HG02973 (cell line): ENCODE measurements at regions not wholly inside any gene's neighbourhood (a gene's known extent, or its start where the extent isn't known, plus 50 kb on each side); places are given as distances from the start of the nearest gene placed in this dataset.
A peak's percentile ranks its signal among the peaks of the same experiment; 100 is the strongest.

ENCODE experiments used
- ATAC-seq: cut with Tn5 transposase; IDR thresholded peaks from one replicate; pipeline ENCODE4 v1.9.1; 2021; ENCODE audit warnings: moderate library complexity; ENCODE audit not compliant: unreplicated experiment

- peak; percentile 71 for ATAC-seq
Observed at GRCh38 chr1:200354243-200354642, 55.6 kb downstream of the ZNF281 start.

GRCh38 chr1:200353232-200353631, 56.6 kb downstream of the ZNF281 start:
- ATAC-seq = no peak

GRCh38 chr1:200351826-200352549, 57.8 kb downstream of the ZNF281 start:
- ATAC-seq = peak; percentile 63

- ATAC-seq = no peak
Observed at GRCh38 chr1:200351425-200351824, 58.4 kb downstream of the ZNF281 start.

GRCh38 chr1:200346700-200347099, 63.1 kb downstream of the ZNF281 start:
- ATAC-seq = no peak

DNA sequence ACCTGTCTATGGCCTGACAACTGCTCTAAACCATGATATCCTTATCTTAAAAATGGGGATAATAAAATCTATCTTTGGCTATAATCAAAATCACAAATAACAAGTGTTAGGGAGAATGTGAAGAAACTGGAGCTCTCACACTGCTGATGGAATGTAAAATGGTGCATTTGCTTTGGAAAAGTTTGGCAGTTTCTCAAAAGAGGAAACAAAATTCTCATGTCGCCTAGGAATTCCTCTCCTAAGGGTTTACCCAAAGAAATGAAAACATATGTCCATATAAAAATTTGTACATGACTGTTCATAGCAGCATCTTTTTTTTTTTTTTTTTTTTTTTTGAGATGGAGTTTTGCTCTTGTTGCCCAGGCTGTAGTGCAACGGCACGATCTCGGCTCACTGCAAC, 64.3 kb downstream of the ZNF281 start:
- ATAC-seq = no peak

GRCh38 chr1:200343874-200344273, 66.0 kb downstream of the ZNF281 start:
- no peak for ATAC-seq

GRCh38 chr1:200342511-200343311, 67.1 kb downstream of the ZNF281 start:
- no peak for ATAC-seq

DNA sequence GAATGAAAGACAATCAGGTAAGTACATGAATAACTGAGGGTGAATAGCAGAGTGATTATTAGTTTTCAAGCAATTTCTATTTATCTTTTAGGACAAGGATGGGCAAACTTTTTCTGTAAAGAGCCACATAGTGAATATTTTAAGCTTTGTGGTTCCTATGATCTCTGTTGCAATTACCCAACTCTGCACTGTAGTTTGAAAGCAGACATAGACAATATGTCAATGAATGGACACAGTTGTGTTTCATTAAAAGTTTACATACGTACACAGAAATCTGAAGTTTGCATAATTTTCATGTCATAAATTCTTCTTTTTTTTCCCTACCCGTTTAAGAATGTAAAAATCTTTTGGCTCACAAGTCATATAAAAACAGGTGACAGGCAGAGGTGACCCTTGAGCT, 71.4 kb downstream of the ZNF281 start:
- ATAC-seq = no peak

GRCh38 chr1:200337831-200338230, 72.0 kb downstream of the ZNF281 start:
- no peak for ATAC-seq

- no peak for ATAC-seq
Observed at GRCh38 chr1:200337410-200337809, 72.4 kb downstream of the ZNF281 start.

DNA sequence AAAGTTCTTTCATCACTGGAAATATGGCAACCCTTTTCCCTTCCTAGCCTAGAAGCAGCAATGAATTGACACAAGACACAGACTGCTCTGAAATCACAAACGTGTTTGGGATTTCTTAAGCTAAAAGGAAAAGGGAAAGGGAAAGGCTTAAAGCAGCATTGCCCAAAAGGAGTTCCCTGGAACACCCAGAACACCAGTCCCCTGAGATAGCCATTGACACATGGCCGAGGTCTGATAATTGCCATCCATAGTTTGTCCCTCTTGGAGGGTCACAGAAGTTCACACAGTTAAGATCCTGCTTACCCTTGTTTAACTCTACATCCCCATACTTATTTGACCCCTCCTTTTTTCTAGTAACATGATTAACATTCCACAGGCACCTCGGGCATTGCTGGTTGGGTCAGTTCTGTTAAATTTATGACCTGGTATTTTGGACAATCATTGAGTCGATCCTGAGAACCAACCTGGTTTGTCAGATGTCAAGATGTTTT, 72.9 kb downstream of the ZNF281 start:
- no peak for ATAC-seq

GRCh38 chr1:200336101-200336845, 73.6 kb downstream of the ZNF281 start:
- ATAC-seq = no peak

DNA sequence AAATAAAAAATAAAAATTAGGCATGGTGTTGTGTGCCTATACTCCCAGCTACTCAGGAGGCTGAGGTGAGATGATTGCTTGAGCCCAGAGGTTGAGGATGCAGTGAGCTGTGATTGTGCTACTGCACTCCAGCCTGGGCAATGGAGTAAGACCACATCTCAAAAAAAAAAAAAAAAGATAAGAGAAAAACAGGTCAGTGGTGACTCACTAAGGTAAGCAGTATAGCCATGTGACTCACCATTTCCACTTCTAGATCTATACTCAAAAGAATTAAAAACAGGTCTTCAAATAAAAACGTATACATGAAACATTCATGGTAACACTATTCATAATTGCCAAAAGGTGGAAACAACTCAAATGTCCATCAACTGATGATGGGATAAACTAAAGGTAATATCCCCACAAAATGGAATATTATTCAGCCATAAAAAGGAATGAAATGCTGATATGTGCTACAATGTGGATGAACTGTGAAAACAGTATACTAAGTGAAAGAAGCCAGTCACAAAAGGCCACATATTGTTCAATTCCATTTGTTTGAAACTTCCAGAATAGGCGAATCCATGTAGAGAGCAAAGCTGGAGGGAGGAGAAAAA, 75.1 kb downstream of the ZNF281 start:
- ATAC-seq = no peak

GRCh38 chr1:200333329-200333728, 76.5 kb downstream of the ZNF281 start:
- ATAC-seq = no peak

- ATAC-seq = no peak
Observed at GRCh38 chr1:200332716-200333115, 77.1 kb downstream of the ZNF281 start.

- ATAC-seq = no peak
Observed at GRCh38 chr1:200330741-200331428, 79.0 kb downstream of the ZNF281 start.

GRCh38 chr1:200329208-200329882, 80.5 kb downstream of the ZNF281 start:
- ATAC-seq = no peak

DNA sequence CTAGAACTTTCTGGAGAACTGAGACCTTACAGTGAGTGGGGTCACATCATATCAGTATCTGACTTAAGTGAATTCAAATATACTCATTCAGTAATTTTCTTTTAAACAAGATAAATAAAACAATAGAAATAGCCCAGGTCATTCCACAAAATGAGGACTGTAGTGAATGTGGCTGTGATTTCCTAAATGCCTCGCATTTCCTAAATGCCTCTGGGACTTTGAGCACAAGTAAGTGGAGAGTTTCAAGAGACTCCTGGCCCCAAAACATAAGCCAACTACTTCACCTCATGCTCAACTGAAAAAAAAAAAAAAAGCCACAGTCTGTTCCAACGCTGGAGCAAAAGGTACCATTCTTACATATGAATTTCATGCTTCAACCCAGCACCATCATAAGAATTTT, 81.5 kb downstream of the ZNF281 start:
- no peak for ATAC-seq

GRCh38 chr1:200323856-200324400, 85.9 kb downstream of the ZNF281 start:
- ATAC-seq = no peak
